Gastroesophageal sphincter (tissue), 4 donors: ENCODE measurements at regions not wholly inside any gene's neighbourhood (a gene's known extent, or its start where the extent isn't known, plus 50 kb on each side); places are given as distances from the start of the nearest gene placed in this dataset.

Source experiments
- ATAC-seq: fragments of 150-250 bp; one replicate; pipeline ENCODE4 v1.9.1; 2016; ENCODE audit warnings: mild to moderate bottlenecking, moderate library complexity
- H3K27ac ChIP-seq, 4 donors: fragments of 200-600 bp; sonication (generic) in 3 of 4; 1 replicate in 3 of 4; 2 replicates in 1 of 4; pipeline ENCODE4 v1.5.1; 2016 to 2019
- H3K27me3 ChIP-seq: fragments of 200-600 bp; sonication (generic); one replicate; pipeline ENCODE4 v1.5.1; 2019
- H3K36me3 ChIP-seq, 2 donors: fragments of 200-600 bp; sonication (generic); one replicate each; pipeline ENCODE4 v1.5.1; 2019; ENCODE audit warnings: control low read depth in 1 of 2
- H3K4me1 ChIP-seq, 3 donors: fragments of 200-600 bp; sonication (generic); 1 replicate in 2 of 3; 2 replicates in 1 of 3; pipeline ENCODE4 v1.5.1; 2016 to 2019; ENCODE audit warnings: control low read depth in 2 of 3
- H3K4me3 ChIP-seq, 2 donors: fragments of 200-600 bp; sonication (generic); one replicate each; pipeline ENCODE4 v1.5.1; 2019; ENCODE audit warnings: mild to moderate bottlenecking in 1 of 2, moderate library complexity in 1 of 2
- H3K9me3 ChIP-seq, 3 donors: fragments of 200-600 bp; sonication (generic); one replicate each; pipeline ENCODE4 v1.5.1; 2017 to 2019; ENCODE audit warnings: control low read depth in 2 of 3
- EP300 ChIP-seq: sonication (generic); formaldehyde crosslinking; IDR thresholded peaks from one replicate; pipeline ENCODE4 v1.6.1; 2017; ENCODE audit warnings: antibody characterized with exemption, mild to moderate bottlenecking
- POLR2A ChIP-seq, 2 donors: fragments of 450-650 bp; IDR thresholded peaks; one replicate each; pipeline ENCODE4 v1.6.1; 2017; ENCODE audit warnings: antibody characterized with exemption in 2 of 2, mild to moderate bottlenecking in 2 of 2, moderate library complexity in 1 of 2
- POLR2AphosphoS5 ChIP-seq: sonication (generic); formaldehyde crosslinking; IDR thresholded peaks from one replicate; pipeline ENCODE4 v1.6.1; 2017; ENCODE audit warnings: antibody characterized with exemption
- WGBS, 2 donors: methylation state at CpG; one replicate each; pipeline ENCODE4 v1.1.5; 2018; ENCODE audit warnings: low coverage in 1 of 2; 5-methylcytosine and 5-hydroxymethylcytosine counted together
- TF ChIP-seq, protein P1 (sequence below), 4 experiments: fragments of 200-600 bp in 2 of 4; fragments of 450-650 bp in 2 of 4; sonication (generic) in 1 of 4; IDR thresholded peaks; one replicate each; pipeline ENCODE4 v1.5.1; 2017 to 2019; ENCODE audit warnings: antibody characterized with exemption in 4 of 4, mild to moderate bottlenecking in 2 of 4, moderate library complexity in 2 of 4

DNA sequence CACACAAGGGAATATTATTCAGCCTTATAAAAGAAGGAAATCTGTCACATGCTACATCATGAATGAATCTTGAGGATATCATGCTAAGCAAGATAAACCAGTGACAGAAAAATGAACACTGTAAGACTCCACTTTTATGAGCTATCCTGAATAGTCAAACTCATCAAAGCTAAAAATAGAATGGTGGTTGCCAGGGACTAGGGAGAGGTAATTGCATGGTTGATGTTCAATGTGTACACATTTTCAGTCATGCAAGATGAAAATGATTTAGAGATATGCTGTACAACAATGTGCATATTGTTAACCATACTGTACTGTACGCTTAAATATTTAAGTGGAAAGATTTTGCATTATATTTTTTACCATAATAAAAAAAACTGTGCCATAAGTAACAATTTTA, 1349.1 kb downstream of the XPNPEP1 start:
- no peaks in the 10 kb centered on the region for H3K4me1 ChIP-seq
- no peaks in the 10 kb centered on the region for H3K36me3 ChIP-seq
- H3K27me3 ChIP-seq = no peaks in the 10 kb centered on the region
- H3K9me3 ChIP-seq = no peaks in the 10 kb centered on the region
- TF ChIP-seq, protein P1, sequence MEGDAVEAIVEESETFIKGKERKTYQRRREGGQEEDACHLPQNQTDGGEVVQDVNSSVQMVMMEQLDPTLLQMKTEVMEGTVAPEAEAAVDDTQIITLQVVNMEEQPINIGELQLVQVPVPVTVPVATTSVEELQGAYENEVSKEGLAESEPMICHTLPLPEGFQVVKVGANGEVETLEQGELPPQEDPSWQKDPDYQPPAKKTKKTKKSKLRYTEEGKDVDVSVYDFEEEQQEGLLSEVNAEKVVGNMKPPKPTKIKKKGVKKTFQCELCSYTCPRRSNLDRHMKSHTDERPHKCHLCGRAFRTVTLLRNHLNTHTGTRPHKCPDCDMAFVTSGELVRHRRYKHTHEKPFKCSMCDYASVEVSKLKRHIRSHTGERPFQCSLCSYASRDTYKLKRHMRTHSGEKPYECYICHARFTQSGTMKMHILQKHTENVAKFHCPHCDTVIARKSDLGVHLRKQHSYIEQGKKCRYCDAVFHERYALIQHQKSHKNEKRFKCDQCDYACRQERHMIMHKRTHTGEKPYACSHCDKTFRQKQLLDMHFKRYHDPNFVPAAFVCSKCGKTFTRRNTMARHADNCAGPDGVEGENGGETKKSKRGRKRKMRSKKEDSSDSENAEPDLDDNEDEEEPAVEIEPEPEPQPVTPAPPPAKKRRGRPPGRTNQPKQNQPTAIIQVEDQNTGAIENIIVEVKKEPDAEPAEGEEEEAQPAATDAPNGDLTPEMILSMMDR (IDR thresholded peaks at IDR 0.05) = no peak
- TF ChIP-seq POLR2A (IDR thresholded peaks at IDR 0.05) (no peak), EP300 (no peak), POLR2AphosphoS5 (no peak)
- no peak overlapping the region for H3K27ac ChIP-seq
- H3K4me3 ChIP-seq = no peak overlapping the region
- 77 to 93% methylated on average over 1 of the region's 1 CpG for WGBS, 2 donors
- no peak for ATAC-seq

DNA sequence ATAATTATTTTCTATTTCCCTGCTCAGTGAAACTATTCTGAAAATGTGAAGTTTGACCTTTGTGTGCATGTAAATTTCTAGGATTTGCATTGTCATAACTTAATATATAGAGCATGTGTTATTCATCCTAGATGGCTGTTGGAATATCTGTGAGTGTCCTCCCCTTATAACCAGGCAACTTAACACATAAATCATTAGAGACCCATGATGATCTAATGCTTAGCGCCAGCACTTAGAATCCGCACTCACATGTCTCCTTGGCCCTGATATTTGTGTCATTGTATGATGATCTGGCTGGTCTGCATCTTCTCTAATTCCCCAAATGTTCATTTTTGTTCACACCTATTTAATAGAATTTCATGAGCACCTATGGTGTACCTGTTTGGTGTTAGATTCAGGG, 1354.5 kb downstream of the XPNPEP1 start:
- H3K27ac ChIP-seq = no peak overlapping the region
- TF ChIP-seq EP300 (no peak), POLR2AphosphoS5 (no peak), POLR2A (IDR thresholded peaks at IDR 0.05) (no peak)
- TF ChIP-seq, protein P1 (IDR thresholded peaks at IDR 0.05) = no peak
- WGBS, 2 donors = 74 to 80% methylated on average over 1 to 2 of the region's 2 CpGs
- ATAC-seq = no peak
- no peaks in the 10 kb centered on the region for H3K4me1 ChIP-seq
- no peaks in the 10 kb centered on the region for H3K27me3 ChIP-seq
- H3K36me3 ChIP-seq = no peaks in the 10 kb centered on the region
- no peaks in the 10 kb centered on the region for H3K9me3 ChIP-seq
- H3K4me3 ChIP-seq = no peak overlapping the region

DNA sequence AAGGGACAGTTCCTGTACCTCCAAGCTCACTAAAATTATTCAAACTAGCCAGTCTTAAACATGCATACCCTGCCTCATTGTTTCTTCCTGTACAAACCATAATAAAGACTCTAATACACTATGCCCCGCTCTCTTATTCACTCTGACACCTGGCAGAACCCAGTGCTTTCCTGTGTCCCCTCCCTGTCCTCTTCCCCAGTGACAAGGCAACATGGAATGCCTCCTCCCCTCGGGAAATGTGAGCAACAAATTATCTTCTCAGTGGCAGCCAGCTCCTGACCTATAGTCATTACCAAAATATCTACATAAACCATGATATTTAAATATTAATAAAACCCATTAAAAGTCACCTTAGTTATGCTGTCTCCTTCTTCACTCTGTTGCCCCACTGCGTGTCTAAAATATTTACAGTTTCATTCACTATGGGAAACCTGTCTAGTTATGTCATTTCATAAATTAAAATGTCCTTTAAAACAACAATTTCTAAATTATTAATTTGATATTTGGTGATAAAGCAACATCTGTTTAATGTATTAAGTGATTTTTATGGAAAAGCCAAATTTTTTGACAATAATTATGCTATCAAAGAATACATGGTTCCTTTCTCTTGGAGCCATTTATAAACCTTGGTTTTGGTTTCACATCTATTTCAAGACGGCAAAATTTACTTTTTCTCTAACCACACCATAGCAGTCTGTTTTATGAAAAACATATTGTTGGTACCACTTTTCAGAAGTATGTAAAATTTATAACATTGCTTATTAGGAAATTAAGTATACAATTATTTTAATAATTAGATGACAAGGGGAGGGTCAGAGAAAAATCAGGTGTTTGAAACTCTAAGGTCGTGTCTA, 1355.2 kb downstream of the XPNPEP1 start:
- H3K4me3 ChIP-seq = no peak overlapping the region
- no peak for TF ChIP-seq EP300
- no peak overlapping the region for H3K27ac ChIP-seq
- H3K27me3 ChIP-seq = no peaks in the 10 kb centered on the region
- no peaks in the 10 kb centered on the region for H3K4me1 ChIP-seq
- H3K36me3 ChIP-seq = no peaks in the 10 kb centered on the region
- ATAC-seq = no peak
- 60 to 70% methylated on average over 5 of the region's 5 CpGs for WGBS, 2 donors
- H3K9me3 ChIP-seq = no peaks in the 10 kb centered on the region

DNA sequence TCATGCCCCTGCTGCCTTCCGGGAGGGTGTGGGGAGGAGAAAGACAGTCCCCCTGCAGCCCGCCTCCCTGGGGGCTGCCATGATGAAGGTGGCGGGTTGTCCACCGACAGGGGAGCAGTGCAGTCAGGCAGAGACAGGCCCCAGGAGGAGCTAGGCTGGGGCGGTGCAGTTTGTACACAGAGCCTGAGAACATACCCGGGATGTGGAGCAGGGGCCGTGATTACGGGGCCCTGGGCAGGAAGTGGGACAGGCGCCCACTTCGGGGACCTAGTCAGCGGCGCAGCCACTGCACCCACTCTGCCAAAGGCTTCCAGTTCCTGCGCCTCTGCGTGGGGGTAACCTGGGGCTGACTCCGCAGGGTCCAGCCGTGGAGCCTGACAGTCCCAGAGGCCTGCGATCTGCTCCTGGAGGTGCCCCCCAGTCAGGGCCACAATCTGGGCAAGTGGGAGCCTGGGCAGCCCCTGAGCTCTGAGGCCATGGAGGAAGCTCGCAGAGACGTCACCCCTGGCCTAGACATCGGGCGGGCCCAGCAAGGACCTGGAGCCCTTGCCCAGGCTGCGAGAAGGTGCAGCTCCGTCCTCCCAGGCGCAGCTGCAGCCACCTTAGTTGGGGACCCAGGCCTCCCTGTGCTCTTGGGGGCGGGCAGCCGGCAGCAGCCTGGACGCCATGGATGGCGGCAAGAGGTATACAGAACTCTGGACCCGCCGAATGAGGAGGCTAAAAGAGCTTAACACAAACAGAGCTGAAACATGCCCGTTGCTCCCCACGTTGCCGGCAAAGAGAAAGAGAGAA, 1356.8 kb downstream of the XPNPEP1 start:
- peak; percentile 22 for ATAC-seq
- H3K36me3 ChIP-seq = no peaks in the 10 kb centered on the region
- no peaks in the 10 kb centered on the region for H3K27me3 ChIP-seq
- no peak overlapping the region for H3K4me3 ChIP-seq
- WGBS, 2 donors = 100% methylated on average over 4 of the region's 33 CpGs; no CpG with 5 or more reads in 1 of the 2 donors
- no peaks in the 10 kb centered on the region for H3K9me3 ChIP-seq
- H3K27ac ChIP-seq = no peak overlapping the region
- TF ChIP-seq POLR2A (IDR thresholded peaks at IDR 0.05) = no peak
- TF ChIP-seq, protein P1 (IDR thresholded peaks at IDR 0.05) = no peak
- no peak for TF ChIP-seq EP300
- no peak for TF ChIP-seq POLR2AphosphoS5
- H3K4me1 ChIP-seq = no peaks in the 10 kb centered on the region

DNA sequence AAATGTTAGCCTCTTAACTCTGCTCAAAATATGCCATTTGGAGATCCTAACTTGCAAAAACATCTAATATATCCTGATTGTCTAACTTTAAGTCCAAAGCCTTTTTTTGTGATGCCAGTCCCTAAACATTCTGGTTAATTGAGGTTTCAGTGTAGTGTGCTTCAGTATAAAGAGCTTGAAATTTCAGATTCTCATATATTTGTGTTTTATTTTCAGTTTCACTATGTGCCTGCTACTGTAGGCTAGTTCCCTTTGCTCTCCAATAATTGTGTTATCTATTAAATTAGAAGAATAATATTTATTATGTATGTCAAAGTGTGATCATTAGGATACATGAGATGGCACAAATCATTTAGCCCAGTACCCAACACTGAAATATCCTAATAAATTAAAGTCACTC, 1361.2 kb downstream of the XPNPEP1 start:
- no peaks in the 10 kb centered on the region for H3K36me3 ChIP-seq
- no peak overlapping the region for H3K27ac ChIP-seq
- no peaks in the 10 kb centered on the region for H3K27me3 ChIP-seq
- H3K9me3 ChIP-seq = no peaks in the 10 kb centered on the region
- no peak for TF ChIP-seq POLR2A (IDR thresholded peaks at IDR 0.05)
- TF ChIP-seq POLR2AphosphoS5 = no peak
- H3K4me3 ChIP-seq = no peak overlapping the region
- no peak for ATAC-seq
- no peaks in the 10 kb centered on the region for H3K4me1 ChIP-seq
